ENCODE measurements at regions not wholly inside any gene's neighbourhood (a gene's known extent, or its start where the extent isn't known, plus 50 kb on each side); places are given as distances from the start of the nearest gene placed in this dataset.

GRCh38 chr17:79241616-79242015 is 167.0 kb downstream of the ENGASE start:
- DNase-seq = no peak

GRCh38 chr17:79239205-79239604 is 164.6 kb downstream of the ENGASE start:
- no peak for DNase-seq

- DNase-seq = no peak
Observed at GRCh38 chr17:79237448-79238053, 162.9 kb downstream of the ENGASE start.

GRCh38 chr17:79235808-79236207 is 161.2 kb downstream of the ENGASE start:
- DNase-seq = no peak

GRCh38 chr17:79233916-79234551 is 159.4 kb downstream of the ENGASE start:
- DNase-seq = no peak

GRCh38 chr17:79232957-79233356 is 158.3 kb downstream of the ENGASE start:
- no peak for DNase-seq

- no peak for DNase-seq
Observed at GRCh38 chr17:79231766-79232287, 157.2 kb downstream of the ENGASE start.

- no peak for DNase-seq
Observed at GRCh38 chr17:79230576-79230975, 156.0 kb downstream of the ENGASE start.

- DNase-seq = no peak
Observed at GRCh38 chr17:79226037-79226436, 151.4 kb downstream of the ENGASE start.

GRCh38 chr17:79224903-79225302 is 150.3 kb downstream of the ENGASE start:
- no peak for DNase-seq

GRCh38 chr17:79224476-79224875 is 149.9 kb downstream of the ENGASE start:
- no peak for DNase-seq

GRCh38 chr17:79223953-79224352 is 149.3 kb downstream of the ENGASE start:
- no peak for DNase-seq

- no peak for DNase-seq
Observed at GRCh38 chr17:79223471-79223870, 148.8 kb downstream of the ENGASE start.

- no peak for DNase-seq
Observed at GRCh38 chr17:79221597-79221996, 147.0 kb downstream of the ENGASE start.

- DNase-seq = no peak
Observed at GRCh38 chr17:79220713-79221291, 146.2 kb downstream of the ENGASE start.

GRCh38 chr17:79220201-79220712 is 145.6 kb downstream of the ENGASE start:
- no peak for DNase-seq

GRCh38 chr17:79219208-79219935 is 144.7 kb downstream of the ENGASE start:
- DNase-seq = no peak

- DNase-seq = no peak
Observed at GRCh38 chr17:79218825-79219200, 144.2 kb downstream of the ENGASE start.

- no peak for DNase-seq
Observed at GRCh38 chr17:79218175-79218824, 143.7 kb downstream of the ENGASE start.

- DNase-seq = no peak
Observed at GRCh38 chr17:79217473-79218135, 143.0 kb downstream of the ENGASE start.

- no peak for DNase-seq
Observed at GRCh38 chr17:79216826-79217225, 142.2 kb downstream of the ENGASE start.

GRCh38 chr17:79216391-79216790 is 141.8 kb downstream of the ENGASE start:
- DNase-seq = no peak
